ENCODE measurements at regions not wholly inside any gene's neighbourhood (a gene's known extent, or its start where the extent isn't known, plus 50 kb on each side); places are given as distances from the start of the nearest gene placed in this dataset.

DNA sequence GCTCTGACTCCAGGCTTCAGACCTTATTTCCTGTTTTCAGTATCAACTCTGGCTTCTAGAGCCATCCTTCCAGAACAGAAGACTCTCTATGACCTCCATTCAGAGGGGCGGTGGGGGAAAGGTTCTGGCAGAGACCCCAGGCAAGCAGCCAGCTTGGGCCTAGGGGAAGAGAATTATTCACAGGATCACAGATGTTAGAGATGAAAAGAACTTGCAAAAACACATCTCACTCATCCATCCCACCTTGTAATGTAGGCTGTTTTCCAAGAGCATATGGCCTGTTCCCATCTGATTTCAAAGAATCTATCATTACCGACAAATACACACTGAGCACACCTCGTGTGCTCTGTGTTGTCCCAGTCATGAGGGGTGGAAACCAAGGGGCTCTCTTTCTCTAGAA is 131.9 kb downstream of the GRIN2B start:
- Histone ChIP-seq H3K4me3 (no peak overlapping the region), H4K20me1 (no peaks in the 10 kb centered on the region), H3K27ac (no peak overlapping the region), H3K9ac (no peak overlapping the region), H3K27me3 (no peaks in the 10 kb centered on the region), H3K36me3 (no peaks in the 10 kb centered on the region), H3K4me1 (peaks cover 6% of the 10 kb centered on the region; the same call in 1 of the 2 replicates), H3K4me2 (no peak overlapping the region), H3K9me3 (no peaks in the 10 kb centered on the region)
- no peak for TF ChIP-seq Cebpa-rat (IDR thresholded peaks at IDR 0.05)

GRCh38 chr12:13843841-13844240 is 137.6 kb downstream of the GRIN2B start:
- H3K4me2 ChIP-seq: no peak overlapping the region
- H3K9me3 ChIP-seq: no peaks in the 10 kb centered on the region
- H3K36me3 ChIP-seq: no peaks in the 10 kb centered on the region
- H3K27ac ChIP-seq: no peak overlapping the region
- no peak overlapping the region for H3K4me3 ChIP-seq
- no peak overlapping the region for H3K9ac ChIP-seq
- no peak for TF ChIP-seq Cebpa-rat (IDR thresholded peaks at IDR 0.05)
- H4K20me1 ChIP-seq: no peaks in the 10 kb centered on the region
- no peaks in the 10 kb centered on the region for H3K27me3 ChIP-seq
- H3K4me1 ChIP-seq: no peaks in the 10 kb centered on the region

DNA sequence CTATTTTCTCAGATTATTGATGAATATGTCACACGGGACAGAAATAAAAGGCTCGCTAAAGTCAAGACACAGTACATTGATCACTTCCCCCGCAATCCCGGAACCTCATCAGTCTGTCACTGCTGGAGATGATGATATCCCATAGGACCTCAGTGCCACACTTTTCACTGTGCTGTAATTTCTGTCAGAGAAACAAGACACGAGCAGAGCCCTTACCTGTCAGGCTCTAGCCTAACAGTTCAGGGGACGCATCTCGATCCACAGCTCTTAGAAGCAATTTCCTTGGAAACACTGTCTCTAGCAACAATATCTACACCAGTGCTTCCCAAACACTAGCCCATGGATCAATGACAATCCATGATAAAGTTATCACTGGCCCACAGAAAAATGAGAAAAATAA is 140.0 kb downstream of the GRIN2B start:
- H3K4me3 ChIP-seq: no peak overlapping the region
- no peaks in the 10 kb centered on the region for H3K36me3 ChIP-seq
- no peak overlapping the region for H3K9ac ChIP-seq
- H3K4me2 ChIP-seq: no peak overlapping the region
- no peaks in the 10 kb centered on the region for H3K4me1 ChIP-seq
- no peak overlapping the region for H3K27ac ChIP-seq
- H4K20me1 ChIP-seq: no peaks in the 10 kb centered on the region
- no peaks in the 10 kb centered on the region for H3K9me3 ChIP-seq
- no peak for TF ChIP-seq Cebpa-rat (IDR thresholded peaks at IDR 0.05)
- H3K27me3 ChIP-seq: no peaks in the 10 kb centered on the region

DNA sequence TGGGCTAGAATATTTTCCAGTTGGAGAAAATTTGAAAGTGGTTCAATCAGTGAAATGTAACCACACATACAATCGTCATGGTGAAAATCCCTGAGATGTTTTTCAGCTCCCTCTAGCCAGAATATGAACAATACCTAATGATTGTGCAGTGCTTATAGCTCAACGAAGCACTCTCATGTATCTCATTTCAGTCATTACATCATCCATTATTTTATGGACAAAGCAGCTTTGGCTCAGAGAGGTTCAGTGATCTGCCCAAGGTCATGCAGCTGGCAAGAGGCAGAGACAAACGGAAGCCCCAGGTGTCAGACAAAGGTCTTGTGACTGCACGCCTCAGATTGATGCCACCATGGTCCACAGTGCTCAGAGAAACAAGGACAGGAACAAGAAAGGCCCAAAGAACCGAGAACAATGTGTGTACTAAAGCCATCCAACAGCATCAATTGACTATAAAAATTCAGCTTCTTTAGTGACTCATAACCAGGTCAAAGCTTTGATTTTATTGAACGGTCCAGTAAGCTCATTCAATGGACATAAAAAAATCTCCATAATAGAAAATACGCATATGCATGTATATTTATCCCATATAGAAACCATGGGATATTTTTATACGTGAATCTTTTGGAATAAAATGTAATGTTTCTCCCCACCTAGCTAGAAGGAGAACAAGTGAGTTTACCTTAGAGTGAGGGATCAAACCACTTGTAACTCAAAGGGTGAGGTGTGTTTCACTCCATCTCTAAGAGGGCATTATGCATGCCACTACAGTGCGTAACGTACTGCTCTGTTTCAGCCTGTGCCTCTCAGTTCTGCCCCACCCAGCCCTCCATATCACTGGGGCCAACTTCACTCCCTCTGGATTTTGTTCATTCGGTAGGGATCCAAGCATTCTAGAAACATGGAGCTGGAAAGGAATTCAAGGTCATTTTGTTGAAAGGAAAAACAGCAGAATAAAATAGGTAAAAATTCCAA is 141.8 kb downstream of the GRIN2B start:
- Histone ChIP-seq H3K4me2 (no peak overlapping the region), H4K20me1 (no peaks in the 10 kb centered on the region), H3K27ac (no peak overlapping the region), H3K4me1 (no peaks in the 10 kb centered on the region), H3K36me3 (no peaks in the 10 kb centered on the region), H3K9me3 (no peaks in the 10 kb centered on the region), H3K4me3 (no peak overlapping the region), H3K9ac (no peak overlapping the region), H3K27me3 (no peaks in the 10 kb centered on the region)
- no peak for TF ChIP-seq Cebpa-rat (IDR thresholded peaks at IDR 0.05)

DNA sequence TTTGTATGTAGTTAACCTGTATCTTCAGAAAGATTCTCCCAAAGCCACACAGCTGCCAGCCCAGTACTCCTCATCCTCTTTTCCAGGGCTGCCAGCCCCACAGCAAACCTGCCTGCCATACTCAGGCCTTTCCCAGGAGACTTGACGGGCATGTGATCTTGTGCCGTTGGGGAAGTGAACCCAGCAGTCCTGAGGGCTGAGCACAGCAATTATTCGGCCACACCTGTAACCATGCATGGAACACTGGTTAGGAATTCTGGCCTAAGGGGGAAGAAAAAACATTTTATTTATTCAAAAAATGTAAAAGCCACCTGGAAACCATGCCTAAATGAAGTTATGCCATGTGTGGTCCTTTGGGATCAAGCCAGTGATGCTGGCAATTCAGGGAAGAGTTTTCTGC is 145.3 kb downstream of the GRIN2B start:
- Histone ChIP-seq H3K4me2 (no peak overlapping the region), H3K4me3 (no peak overlapping the region), H3K36me3 (no peaks in the 10 kb centered on the region), H3K4me1 (no peaks in the 10 kb centered on the region), H3K27ac (no peak overlapping the region), H3K27me3 (no peaks in the 10 kb centered on the region), H3K9me3 (no peaks in the 10 kb centered on the region), H4K20me1 (no peaks in the 10 kb centered on the region), H3K9ac (no peak overlapping the region)
- no peak for TF ChIP-seq Cebpa-rat (IDR thresholded peaks at IDR 0.05)

- H3K4me2 ChIP-seq: no peak overlapping the region
- no peak overlapping the region for H3K4me3 ChIP-seq
- no peaks in the 10 kb centered on the region for H3K4me1 ChIP-seq
- no peaks in the 10 kb centered on the region for H3K9me3 ChIP-seq
- no peak for TF ChIP-seq Cebpa-rat (IDR thresholded peaks at IDR 0.05)
- H3K36me3 ChIP-seq: no peaks in the 10 kb centered on the region
- H3K27ac ChIP-seq: no peak overlapping the region
- no peaks in the 10 kb centered on the region for H4K20me1 ChIP-seq
- no peak overlapping the region for H3K9ac ChIP-seq
- H3K27me3 ChIP-seq: no peaks in the 10 kb centered on the region
These were observed 145.8 kb downstream of the GRIN2B start for GRCh38 chr12:13835652-13836051.

DNA sequence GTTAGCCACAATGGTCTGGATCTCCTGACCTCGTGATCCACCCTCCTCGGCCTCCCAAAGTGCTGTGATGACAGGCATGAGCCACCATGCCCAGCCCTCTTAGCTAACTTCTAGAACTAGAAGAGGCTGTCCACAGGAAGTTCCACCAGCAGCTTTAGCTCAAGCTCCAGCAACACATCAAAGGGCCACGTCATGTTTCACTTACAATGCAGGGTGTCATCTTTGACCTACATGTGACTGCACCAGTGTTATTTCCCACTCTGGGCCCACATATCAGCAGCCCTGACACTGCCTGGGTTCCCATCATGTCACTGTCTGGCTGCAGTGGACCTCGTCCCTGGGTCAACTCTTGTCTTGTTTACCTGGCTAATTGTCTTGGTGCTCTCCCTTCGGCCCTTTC is 147.2 kb downstream of the GRIN2B start:
- no peak for TF ChIP-seq Cebpa-rat (IDR thresholded peaks at IDR 0.05)
- Histone ChIP-seq H4K20me1 (no peaks in the 10 kb centered on the region), H3K36me3 (no peaks in the 10 kb centered on the region), H3K27ac (no peak overlapping the region), H3K4me2 (no peak overlapping the region), H3K4me3 (no peak overlapping the region), H3K27me3 (no peaks in the 10 kb centered on the region), H3K9me3 (no peaks in the 10 kb centered on the region), H3K4me1 (no peaks in the 10 kb centered on the region), H3K9ac (no peak overlapping the region)

- H3K4me1 ChIP-seq: no peaks in the 10 kb centered on the region
- no peak overlapping the region for H3K4me2 ChIP-seq
- no peaks in the 10 kb centered on the region for H3K36me3 ChIP-seq
- no peaks in the 10 kb centered on the region for H3K9me3 ChIP-seq
- no peaks in the 10 kb centered on the region for H4K20me1 ChIP-seq
- no peak overlapping the region for H3K4me3 ChIP-seq
- H3K27me3 ChIP-seq: no peaks in the 10 kb centered on the region
- H3K9ac ChIP-seq: no peak overlapping the region
- no peak for TF ChIP-seq Cebpa-rat (IDR thresholded peaks at IDR 0.05)
- no peak overlapping the region for H3K27ac ChIP-seq
These were observed 164.3 kb downstream of the GRIN2B start for GRCh38 chr12:13817131-13817530.

DNA sequence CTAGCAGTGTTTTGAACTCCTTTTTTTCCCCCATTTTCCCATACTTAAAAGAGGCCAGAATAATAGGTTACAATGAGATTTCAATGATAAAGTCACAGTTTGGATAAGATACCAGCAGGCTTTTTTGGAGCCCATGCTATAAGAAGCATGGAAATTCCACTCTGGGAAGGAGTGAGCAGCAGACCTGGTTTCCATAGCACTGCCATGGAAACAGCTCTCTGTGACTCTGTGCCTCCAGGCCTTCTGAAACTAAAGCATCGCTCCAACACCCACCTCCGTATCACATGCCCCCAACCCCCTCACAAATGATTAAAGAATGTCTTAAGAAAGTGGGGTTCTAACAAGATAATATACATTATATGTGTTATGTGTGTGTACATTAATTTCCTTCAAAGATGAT is 165.0 kb downstream of the GRIN2B start:
- Histone ChIP-seq H3K36me3 (no peaks in the 10 kb centered on the region), H3K4me1 (no peaks in the 10 kb centered on the region), H3K9ac (no peak overlapping the region), H4K20me1 (no peaks in the 10 kb centered on the region), H3K9me3 (no peaks in the 10 kb centered on the region), H3K27me3 (no peaks in the 10 kb centered on the region), H3K27ac (no peak overlapping the region), H3K4me2 (no peak overlapping the region), H3K4me3 (no peak overlapping the region)
- no peak for TF ChIP-seq Cebpa-rat (IDR thresholded peaks at IDR 0.05)

GRCh38 chr12:13812168-13812567 is 169.2 kb downstream of the GRIN2B start:
- Histone ChIP-seq H3K27ac (no peak overlapping the region), H3K27me3 (no peaks in the 10 kb centered on the region), H3K4me3 (no peak overlapping the region), H3K9me3 (no peaks in the 10 kb centered on the region), H3K36me3 (no peaks in the 10 kb centered on the region), H4K20me1 (no peaks in the 10 kb centered on the region), H3K9ac (no peak overlapping the region), H3K4me2 (no peak overlapping the region), H3K4me1 (no peaks in the 10 kb centered on the region)
- no peak for TF ChIP-seq Cebpa-rat (IDR thresholded peaks at IDR 0.05)
